Fibroblast of villous mesenchyme (primary cell): ENCODE measurements at regions not wholly inside any gene's neighbourhood (a gene's known extent, or its start where the extent isn't known, plus 50 kb on each side); places are given as distances from the start of the nearest gene placed in this dataset.

ENCODE experiments used
- DNase-seq: peaks from one replicate; pipeline ENCODE4 v3.0.0-alpha.2; 2010; ENCODE audit warnings: low read depth
- H3K4me3 ChIP-seq: 2 replicates; pipeline ENCODE4 v1.5.1; 2011; ENCODE audit warnings: low read depth, mild to moderate bottlenecking, low read length
- TF ChIP-seq, protein P1 (sequence below): IDR thresholded peaks from 2 replicates; pipeline ENCODE4 v1.5.1; 2012; ENCODE audit warnings: low read depth, mild to moderate bottlenecking, low read length; ENCODE audit not compliant: insufficient read depth

DNA sequence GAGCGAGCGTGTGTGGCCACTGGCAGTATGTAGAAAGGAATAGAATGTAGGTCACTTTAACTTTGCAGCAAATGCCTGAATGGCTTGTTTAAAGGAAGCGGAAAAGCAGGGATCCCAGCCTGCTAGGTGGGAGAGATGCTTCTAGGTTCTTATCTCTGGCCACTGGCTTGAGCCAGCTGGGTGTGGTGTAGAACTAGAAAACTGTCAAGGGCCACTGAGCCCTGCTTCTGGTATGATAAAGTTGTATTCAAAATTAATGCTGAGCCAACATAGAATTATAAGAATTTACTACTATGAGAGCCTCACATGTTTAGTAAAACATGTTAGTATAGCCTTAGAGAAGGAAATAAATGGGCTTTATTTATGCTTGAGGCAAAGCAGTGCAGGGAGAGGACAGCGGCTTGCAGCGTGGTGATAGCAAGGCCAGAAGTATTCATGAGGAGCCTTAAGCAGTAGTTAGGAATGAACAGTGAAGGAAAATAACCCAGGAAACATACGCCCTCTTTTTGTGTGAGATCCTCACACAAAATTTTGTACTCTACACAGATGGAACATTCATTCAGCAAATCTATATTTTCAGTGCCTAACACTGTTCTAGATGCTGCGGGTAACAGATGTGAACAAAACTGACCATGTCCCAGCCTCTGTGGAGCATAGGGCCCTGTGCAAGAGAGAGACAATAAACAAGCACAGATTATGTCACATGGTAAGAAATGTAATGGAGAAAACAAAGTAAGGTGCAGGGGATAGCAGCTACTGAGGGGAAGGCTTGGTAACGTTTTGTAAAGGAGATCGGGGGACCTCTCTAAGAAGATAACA is 863.2 kb downstream of the DIAPH3 start:
- TF ChIP-seq, protein P1, sequence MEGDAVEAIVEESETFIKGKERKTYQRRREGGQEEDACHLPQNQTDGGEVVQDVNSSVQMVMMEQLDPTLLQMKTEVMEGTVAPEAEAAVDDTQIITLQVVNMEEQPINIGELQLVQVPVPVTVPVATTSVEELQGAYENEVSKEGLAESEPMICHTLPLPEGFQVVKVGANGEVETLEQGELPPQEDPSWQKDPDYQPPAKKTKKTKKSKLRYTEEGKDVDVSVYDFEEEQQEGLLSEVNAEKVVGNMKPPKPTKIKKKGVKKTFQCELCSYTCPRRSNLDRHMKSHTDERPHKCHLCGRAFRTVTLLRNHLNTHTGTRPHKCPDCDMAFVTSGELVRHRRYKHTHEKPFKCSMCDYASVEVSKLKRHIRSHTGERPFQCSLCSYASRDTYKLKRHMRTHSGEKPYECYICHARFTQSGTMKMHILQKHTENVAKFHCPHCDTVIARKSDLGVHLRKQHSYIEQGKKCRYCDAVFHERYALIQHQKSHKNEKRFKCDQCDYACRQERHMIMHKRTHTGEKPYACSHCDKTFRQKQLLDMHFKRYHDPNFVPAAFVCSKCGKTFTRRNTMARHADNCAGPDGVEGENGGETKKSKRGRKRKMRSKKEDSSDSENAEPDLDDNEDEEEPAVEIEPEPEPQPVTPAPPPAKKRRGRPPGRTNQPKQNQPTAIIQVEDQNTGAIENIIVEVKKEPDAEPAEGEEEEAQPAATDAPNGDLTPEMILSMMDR = no peak
- no peak for DNase-seq
- H3K4me3 ChIP-seq = no peak overlapping the region

DNA sequence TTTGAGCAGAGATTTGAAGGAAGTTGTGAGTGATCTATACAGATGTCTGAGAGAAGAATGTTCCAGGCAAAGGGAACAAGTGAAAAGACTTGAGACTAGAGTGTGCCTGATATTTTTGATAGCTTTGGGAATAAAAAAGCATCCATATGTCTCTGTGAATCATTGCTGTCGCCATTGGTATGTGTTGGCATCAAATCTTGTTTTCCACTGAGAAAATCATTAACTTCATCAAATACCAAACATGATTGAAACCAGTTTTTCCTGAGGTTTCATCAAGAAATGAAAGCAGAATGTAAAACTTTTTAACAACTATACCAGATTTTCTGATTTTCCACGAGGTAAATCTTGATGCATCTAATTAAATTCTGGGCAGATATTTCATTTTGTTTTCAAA is 862.6 kb downstream of the DIAPH3 start:
- no peak overlapping the region for H3K4me3 ChIP-seq
- no peak for DNase-seq
- TF ChIP-seq, protein P1 = no peak

DNA sequence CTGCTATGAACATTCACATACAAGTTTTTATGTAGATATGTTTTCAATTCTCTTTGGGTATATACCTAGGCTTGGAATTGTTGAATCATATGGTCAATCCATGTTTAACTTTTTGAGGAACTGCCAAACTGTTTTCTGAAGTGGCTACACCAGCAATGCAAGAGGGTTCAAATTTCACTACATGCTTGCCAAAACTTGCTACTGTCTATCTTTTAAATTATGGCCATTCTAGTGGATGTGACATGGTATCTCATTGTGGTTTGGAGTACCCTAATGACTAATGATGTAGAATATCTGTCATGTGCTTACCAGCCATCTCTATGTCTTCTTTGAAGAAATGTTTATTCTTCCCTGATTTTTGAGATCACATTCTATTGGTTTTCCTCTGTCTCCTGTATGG is 860.3 kb downstream of the DIAPH3 start:
- no peak for DNase-seq

DNA sequence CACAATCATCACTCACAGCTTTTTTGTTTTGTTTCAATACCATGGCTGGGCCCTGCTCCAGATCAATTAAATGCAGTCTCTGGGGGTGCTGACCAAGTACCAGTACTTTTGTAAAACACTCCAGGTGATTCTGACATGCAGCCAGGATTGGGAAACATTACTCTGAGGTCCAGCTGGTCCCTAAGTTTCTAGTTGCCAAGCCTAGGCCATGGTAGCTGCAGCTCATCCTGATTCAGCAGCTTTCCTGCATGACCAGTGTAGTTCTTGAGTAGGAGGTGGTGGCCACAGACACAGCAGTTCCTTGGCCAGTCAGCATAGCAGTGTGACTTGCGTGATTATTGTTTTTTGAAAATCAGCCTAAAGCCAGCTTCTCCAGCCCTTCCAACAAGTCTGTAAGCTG is 859.1 kb downstream of the DIAPH3 start:
- no peak overlapping the region for H3K4me3 ChIP-seq
- no peak for DNase-seq
- TF ChIP-seq, protein P1 = no peak

More for the DNA sequence above, 860.3 kb downstream of the DIAPH3 start:
- TF ChIP-seq, protein P1 = no peak
- H3K4me3 ChIP-seq = no peak overlapping the region

DNA sequence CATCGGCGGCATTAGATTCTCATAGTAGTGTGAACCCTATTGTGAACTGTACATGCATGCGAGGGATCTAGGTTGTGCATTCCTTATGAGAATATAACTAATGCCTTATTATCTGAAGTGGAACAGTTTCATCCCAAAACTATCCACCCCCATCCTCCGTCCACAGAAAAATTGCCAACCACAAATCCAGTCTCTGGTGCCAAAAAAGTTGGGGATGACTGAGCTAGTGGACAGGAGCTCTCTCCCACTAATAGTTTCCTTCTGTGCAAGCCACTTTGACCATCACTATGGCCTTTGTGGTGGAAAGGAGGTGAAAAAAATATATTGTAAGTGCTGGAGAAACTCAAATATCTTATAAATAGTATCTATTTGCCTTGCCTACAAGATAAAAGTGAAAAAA is 857.8 kb downstream of the DIAPH3 start:
- TF ChIP-seq, protein P1 = no peak
- no peak overlapping the region for H3K4me3 ChIP-seq
- no peak for DNase-seq

DNA sequence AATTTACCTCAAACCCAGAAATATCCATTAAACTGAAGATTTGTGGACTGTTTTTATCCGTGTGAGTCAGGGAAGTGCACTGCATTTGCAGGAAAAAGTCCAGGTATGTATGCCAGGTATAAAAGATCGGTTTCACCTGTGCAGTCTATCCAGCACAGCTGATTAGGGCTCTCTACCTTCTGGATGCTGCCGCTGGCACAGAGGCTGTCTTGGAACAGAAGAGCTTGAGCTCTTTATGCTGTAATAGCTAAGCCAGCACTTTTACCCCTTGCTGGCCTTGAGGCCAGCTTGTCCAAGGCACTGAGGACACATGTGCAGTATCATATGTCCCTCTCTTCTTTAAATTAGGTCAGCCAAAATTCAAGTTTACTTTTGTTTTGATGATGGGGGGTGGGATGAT is 851.0 kb downstream of the DIAPH3 start:
- no peak overlapping the region for H3K4me3 ChIP-seq
- DNase-seq = no peak
- TF ChIP-seq, protein P1 = no peak
